ENCODE measurements at regions not wholly inside any gene's neighbourhood (a gene's known extent, or its start where the extent isn't known, plus 50 kb on each side); places are given as distances from the start of the nearest gene placed in this dataset.

DNA sequence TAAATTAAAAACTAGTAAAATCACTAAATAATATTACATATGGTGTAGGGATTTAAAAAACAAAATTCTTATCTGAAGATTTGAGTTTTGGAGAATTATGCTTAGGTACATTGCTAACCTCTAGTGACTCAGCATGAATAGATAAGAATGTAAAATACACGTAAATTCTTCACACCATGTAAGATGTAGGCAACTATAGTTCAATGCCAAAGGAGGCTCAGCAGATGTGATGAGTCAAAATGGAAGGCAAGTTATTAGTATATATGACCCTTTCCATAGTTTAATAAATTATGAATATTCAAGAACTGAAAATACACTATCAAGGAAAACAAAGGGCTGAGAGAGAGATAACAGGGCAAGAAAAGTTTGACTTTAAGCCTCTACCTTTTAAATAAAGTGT lies 79.0 kb downstream of the MRPS30 start:
- H3K27me3 ChIP-seq (ENCODE audit: control insufficient read depth in 2 of 2, insufficient read depth in 2 of 2, low read length in 2 of 2), result no peaks in the 10 kb centered on the region
- no peaks in the 10 kb centered on the region for H3K36me3 Mint-ChIP-seq
- intact Hi-C loops (cut with micrococcal nuclease), result no loop called here
- peaks cover 0 to 1% (median 0%) of the 10 kb centered on the region in 3 donors for H3K27me3 Mint-ChIP-seq (ENCODE audit: low read depth in 3 of 3)
- no peak overlapping the region for H3K4me2 ChIP-seq (replicated peaks; ENCODE audit: extremely low read depth, low read length, poor library complexity, severe bottlenecking)
- H3K4me3 Mint-ChIP-seq, result no peak overlapping the region
- no peaks in the 10 kb centered on the region for H3K79me2 ChIP-seq (ENCODE audit: insufficient read depth, low read length)
- H3K4me1 ChIP-seq (ENCODE audit: control insufficient read depth in 1 of 2, insufficient read depth in 2 of 2, low read length in 2 of 2), result no peaks in the 10 kb centered on the region
- H3K27ac Mint-ChIP-seq, result no peak overlapping the region
- H3K9ac ChIP-seq (ENCODE audit: insufficient read depth, low read length, poor library complexity, severe bottlenecking), result no peak overlapping the region
- no peaks in the 10 kb centered on the region for H3K4me1 Mint-ChIP-seq
- TF ChIP-seq, protein P1, sequence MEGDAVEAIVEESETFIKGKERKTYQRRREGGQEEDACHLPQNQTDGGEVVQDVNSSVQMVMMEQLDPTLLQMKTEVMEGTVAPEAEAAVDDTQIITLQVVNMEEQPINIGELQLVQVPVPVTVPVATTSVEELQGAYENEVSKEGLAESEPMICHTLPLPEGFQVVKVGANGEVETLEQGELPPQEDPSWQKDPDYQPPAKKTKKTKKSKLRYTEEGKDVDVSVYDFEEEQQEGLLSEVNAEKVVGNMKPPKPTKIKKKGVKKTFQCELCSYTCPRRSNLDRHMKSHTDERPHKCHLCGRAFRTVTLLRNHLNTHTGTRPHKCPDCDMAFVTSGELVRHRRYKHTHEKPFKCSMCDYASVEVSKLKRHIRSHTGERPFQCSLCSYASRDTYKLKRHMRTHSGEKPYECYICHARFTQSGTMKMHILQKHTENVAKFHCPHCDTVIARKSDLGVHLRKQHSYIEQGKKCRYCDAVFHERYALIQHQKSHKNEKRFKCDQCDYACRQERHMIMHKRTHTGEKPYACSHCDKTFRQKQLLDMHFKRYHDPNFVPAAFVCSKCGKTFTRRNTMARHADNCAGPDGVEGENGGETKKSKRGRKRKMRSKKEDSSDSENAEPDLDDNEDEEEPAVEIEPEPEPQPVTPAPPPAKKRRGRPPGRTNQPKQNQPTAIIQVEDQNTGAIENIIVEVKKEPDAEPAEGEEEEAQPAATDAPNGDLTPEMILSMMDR (IDR thresholded peaks at IDR 0.05), result no peak
- H3K4me3 ChIP-seq (replicated peaks in 1 of 3; ENCODE audit: low read depth in 2 of 3, low read length in 3 of 3), result no peak overlapping the region
- H2AFZ ChIP-seq (ENCODE audit: insufficient read depth, low read depth, low read length, poor library complexity, severe bottlenecking), result no peak overlapping the region
- no peak for DNase-seq
- no peak overlapping the region for H3K27ac ChIP-seq (ENCODE audit: low read depth in 1 of 2, low read length in 2 of 2)
- no peaks in the 10 kb centered on the region for H3K36me3 ChIP-seq (replicated peaks in 1 of 2; ENCODE audit: control insufficient read depth in 1 of 2, insufficient read depth in 2 of 2, low read length in 2 of 2)
- H4K20me1 ChIP-seq (ENCODE audit: insufficient read depth, low read length), result no peaks in the 10 kb centered on the region
- WGBS (ENCODE audit: insufficient coverage), result no CpG with 5 or more reads among the region's 1 CpG
- H3K9me3 ChIP-seq (replicated peaks in 1 of 2; ENCODE audit: control insufficient read depth in 1 of 2, insufficient read depth in 1 of 2, low read length in 2 of 2), result peaks cover 11 to 14% of the 10 kb centered on the region in 2 donors
- peaks cover 3 to 21% (median 6%) of the 10 kb centered on the region in 7 donors for H3K9me3 Mint-ChIP-seq

DNA sequence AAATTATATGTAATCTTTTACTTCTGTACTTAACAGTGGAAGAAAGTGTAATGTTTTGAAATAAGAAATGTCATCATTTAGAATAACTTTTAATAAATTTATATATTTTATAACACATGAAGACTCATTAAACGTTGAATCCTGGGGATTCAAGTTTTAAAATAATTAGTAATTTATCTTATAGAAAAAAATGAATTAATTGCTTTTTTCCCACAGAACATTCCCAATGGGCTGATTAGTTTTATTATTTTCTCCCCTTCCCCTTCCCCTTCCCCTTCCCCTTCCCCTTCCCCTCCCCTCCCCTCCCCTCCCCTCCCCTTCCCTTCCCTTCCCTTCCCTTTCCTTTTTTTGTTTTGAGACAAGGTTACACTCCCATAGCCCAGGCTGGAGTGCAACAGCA lies 79.7 kb downstream of the MRPS30 start:
- no CpG with 5 or more reads among the region's 1 CpG for WGBS (ENCODE audit: insufficient coverage)
- Histone ChIP-seq H3K4me2 (replicated peaks; ENCODE audit: extremely low read depth, low read length, poor library complexity, severe bottlenecking) (no peak overlapping the region), H3K9ac (ENCODE audit: insufficient read depth, low read length, poor library complexity, severe bottlenecking) (no peak overlapping the region), H3K9me3 (replicated peaks in 1 of 2; ENCODE audit: control insufficient read depth in 1 of 2, insufficient read depth in 1 of 2, low read length in 2 of 2) (peaks cover 5 to 9% of the 10 kb centered on the region in 2 donors), H3K4me1 (ENCODE audit: control insufficient read depth in 1 of 2, insufficient read depth in 2 of 2, low read length in 2 of 2) (no peaks in the 10 kb centered on the region), H3K27me3 (ENCODE audit: control insufficient read depth in 2 of 2, insufficient read depth in 2 of 2, low read length in 2 of 2) (no peaks in the 10 kb centered on the region), H3K36me3 (replicated peaks in 1 of 2; ENCODE audit: control insufficient read depth in 1 of 2, insufficient read depth in 2 of 2, low read length in 2 of 2) (no peaks in the 10 kb centered on the region), H3K27ac (ENCODE audit: low read depth in 1 of 2, low read length in 2 of 2) (no peak overlapping the region), H3K79me2 (ENCODE audit: insufficient read depth, low read length) (no peaks in the 10 kb centered on the region), H4K20me1 (ENCODE audit: insufficient read depth, low read length) (no peaks in the 10 kb centered on the region), H3K4me3 (replicated peaks in 1 of 3; ENCODE audit: low read depth in 2 of 3, low read length in 3 of 3) (no peak overlapping the region), H2AFZ (ENCODE audit: insufficient read depth, low read depth, low read length, poor library complexity, severe bottlenecking) (no peak overlapping the region)
- Mint-ChIP-seq H3K36me3 (no peaks in the 10 kb centered on the region), H3K4me3 (no peak overlapping the region), H3K27me3 (ENCODE audit: low read depth in 3 of 3) (peaks cover 0 to 1% (median 0%) of the 10 kb centered on the region in 3 donors), H3K4me1 (no peaks in the 10 kb centered on the region), H3K9me3 (peaks cover 0 to 17% (median 6%) of the 10 kb centered on the region in 7 donors), H3K27ac (no peak overlapping the region)
- TF ChIP-seq, protein P1 (IDR thresholded peaks at IDR 0.05), result no peak
- intact Hi-C loops (cut with micrococcal nuclease), result no loop called here
- no peak for DNase-seq
